WERI-Rb-1 (cell line): ENCODE measurements at regions not wholly inside any gene's neighbourhood (a gene's known extent, or its start where the extent isn't known, plus 50 kb on each side); places are given as distances from the start of the nearest gene placed in this dataset.

ENCODE experiments used
- DNase-seq: peaks from one replicate; pipeline ENCODE4 v3.0.0-alpha.2; 2020
- H3K27ac ChIP-seq: fragments of 250-450 bp; sonication (Bioruptor Pico); 2 replicates; pipeline ENCODE4 v1.5.1; 2020; ENCODE audit warnings: mild to moderate bottlenecking, moderate library complexity
- H3K27me3 ChIP-seq: fragments of 250-450 bp; sonication (Bioruptor Pico); 2 replicates; pipeline ENCODE4 v1.5.1; 2021; ENCODE audit warnings: mild to moderate bottlenecking, low read depth, moderate library complexity; ENCODE audit not compliant: insufficient read depth, severe bottlenecking
- H3K36me3 ChIP-seq: fragments of 250-450 bp; sonication (Bioruptor Pico); 2 replicates; pipeline ENCODE4 v1.5.1; 2020; ENCODE audit warnings: mild to moderate bottlenecking, moderate library complexity
- H3K4me3 ChIP-seq: 2 replicates; pipeline ENCODE4 v1.5.1; 2011; ENCODE audit warnings: low read depth, mild to moderate bottlenecking, control low read depth, low read length
- H3K9me3 ChIP-seq: fragments of 250-450 bp; sonication (Bioruptor Pico); 2 replicates; pipeline ENCODE4 v1.5.1; 2021; ENCODE audit warnings: mild to moderate bottlenecking, moderate library complexity; ENCODE audit not compliant: severe bottlenecking
- CTCF ChIP-seq: IDR thresholded peaks from 2 replicates; pipeline ENCODE4 v1.5.1; 2011; ENCODE audit warnings: low read depth, mild to moderate bottlenecking, control low read depth, inconsistent platforms, low read length

- no peak for DNase-seq
- H3K4me3 ChIP-seq = no peak overlapping the region
- H3K27me3 ChIP-seq = no peaks in the 10 kb centered on the region
- no peak for TF ChIP-seq CTCF
- no peaks in the 10 kb centered on the region for H3K36me3 ChIP-seq
- H3K27ac ChIP-seq = no peak overlapping the region
- H3K9me3 ChIP-seq = peaks cover 5% of the 10 kb centered on the region
Measured at GRCh38 chr6:98764373-98764911, 69.9 kb upstream of the POU3F2 start.

DNA sequence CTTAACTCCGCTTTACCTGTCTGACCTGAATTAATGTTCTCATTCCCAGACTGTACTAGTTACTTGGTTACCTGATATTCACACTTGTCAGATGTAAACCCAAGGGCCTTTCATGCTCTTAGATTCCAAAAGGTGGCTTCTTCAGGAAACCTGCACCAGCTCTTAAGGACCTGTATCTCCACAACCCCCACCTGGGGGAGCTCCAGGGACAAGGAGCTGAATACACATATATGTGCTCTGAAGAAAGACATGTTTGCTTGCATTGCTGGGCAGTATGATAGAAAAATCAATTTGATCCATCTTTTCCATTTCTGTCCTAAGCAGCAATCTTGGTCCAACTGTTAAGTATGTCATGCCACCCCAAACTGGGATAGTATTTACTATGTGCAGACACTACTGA, 64.8 kb upstream of the POU3F2 start:
- Histone ChIP-seq H3K9me3 (no peaks in the 10 kb centered on the region), H3K36me3 (no peaks in the 10 kb centered on the region), H3K27ac (no peak overlapping the region), H3K27me3 (no peaks in the 10 kb centered on the region), H3K4me3 (no peak overlapping the region)
- peak; percentile 56 for DNase-seq
- peak; percentile 39 for TF ChIP-seq CTCF

DNA sequence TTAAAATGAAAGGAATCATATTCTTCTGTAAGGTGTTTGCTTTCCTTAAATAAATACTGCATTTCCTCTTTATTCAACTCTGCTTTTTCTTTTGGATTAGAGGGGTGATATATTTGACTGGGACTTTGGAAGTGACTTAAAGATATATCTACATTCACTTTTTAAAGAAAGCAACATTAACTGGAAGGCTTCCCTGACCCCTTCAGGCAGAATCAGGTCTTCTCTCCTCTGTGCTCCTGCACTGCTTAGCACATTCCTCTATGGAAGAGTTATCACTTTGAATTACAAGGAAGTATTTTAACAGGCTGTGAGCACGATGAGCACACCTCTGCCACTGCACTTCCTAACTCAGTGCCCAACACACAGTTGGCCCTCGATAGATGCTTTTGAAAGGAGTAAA, 59.2 kb upstream of the POU3F2 start:
- TF ChIP-seq CTCF = no peak
- no peak overlapping the region for H3K4me3 ChIP-seq
- H3K27me3 ChIP-seq = no peaks in the 10 kb centered on the region
- DNase-seq = no peak
- H3K9me3 ChIP-seq = no peaks in the 10 kb centered on the region
- H3K27ac ChIP-seq = no peak overlapping the region
- no peaks in the 10 kb centered on the region for H3K36me3 ChIP-seq

DNA sequence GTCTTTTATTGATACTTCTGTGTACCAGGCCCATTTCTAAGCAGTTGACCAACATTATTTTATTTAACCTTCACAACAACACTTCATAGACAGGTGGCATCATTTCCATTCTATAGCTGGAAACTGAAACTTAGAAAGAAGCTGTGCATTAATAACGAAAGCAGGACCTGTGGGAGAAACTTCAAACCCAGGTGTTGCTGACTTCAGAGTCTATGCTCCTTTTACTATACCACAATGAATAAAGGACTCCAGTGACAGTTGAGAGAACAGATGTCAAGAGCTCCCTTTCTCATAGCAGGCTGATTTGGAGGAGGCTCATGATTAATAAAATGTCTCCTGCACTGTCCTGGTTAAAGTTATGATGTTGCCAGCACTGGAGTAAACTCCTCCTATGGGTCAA, 56.6 kb upstream of the POU3F2 start:
- TF ChIP-seq CTCF = no peak
- no peak for DNase-seq
- Histone ChIP-seq H3K27me3 (no peaks in the 10 kb centered on the region), H3K4me3 (no peak overlapping the region), H3K36me3 (no peaks in the 10 kb centered on the region), H3K9me3 (no peaks in the 10 kb centered on the region), H3K27ac (no peak overlapping the region)

DNA sequence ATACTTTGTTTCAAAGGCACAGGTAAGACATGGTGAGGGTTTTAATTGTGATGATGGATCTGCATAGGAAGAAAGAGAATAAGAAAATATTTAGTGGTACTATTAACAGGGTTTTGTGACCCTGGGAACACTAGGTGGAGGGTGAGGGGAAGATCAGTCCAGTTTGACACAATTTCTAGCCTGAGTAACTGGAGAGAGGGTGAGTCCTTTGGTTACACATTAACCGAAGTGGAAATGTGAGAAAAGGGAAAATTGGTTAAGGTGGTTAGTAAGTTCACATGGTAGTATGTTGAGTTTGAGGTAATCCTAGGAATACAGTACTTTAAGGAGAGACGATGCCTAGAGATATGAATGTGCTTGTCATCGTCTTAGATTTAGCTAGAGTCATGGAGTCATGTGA, 54.8 kb upstream of the POU3F2 start:
- Histone ChIP-seq H3K27ac (no peak overlapping the region), H3K27me3 (no peaks in the 10 kb centered on the region), H3K9me3 (no peaks in the 10 kb centered on the region), H3K36me3 (no peaks in the 10 kb centered on the region), H3K4me3 (no peak overlapping the region)
- no peak for DNase-seq
- TF ChIP-seq CTCF = no peak

DNA sequence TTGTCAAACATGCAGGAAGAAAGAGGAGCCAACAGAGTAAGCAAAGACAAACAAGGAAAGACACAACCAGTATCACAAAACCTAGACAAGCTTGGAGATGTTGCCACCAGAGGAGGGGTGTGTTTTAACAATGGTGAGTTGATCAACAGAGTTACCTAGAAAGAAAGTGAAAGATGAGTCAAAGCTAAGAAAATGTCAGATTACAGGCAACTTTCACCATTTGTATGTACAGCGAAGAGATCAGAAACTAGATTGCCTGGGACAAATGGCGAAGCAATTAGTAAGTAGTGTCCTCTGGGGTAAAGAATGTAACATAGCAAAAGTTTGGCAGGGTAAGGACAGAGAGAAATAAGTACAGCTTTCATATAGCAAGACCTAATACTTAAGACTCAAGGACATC, 51.6 kb upstream of the POU3F2 start:
- no peak for DNase-seq
- Histone ChIP-seq H3K27me3 (no peaks in the 10 kb centered on the region), H3K36me3 (no peaks in the 10 kb centered on the region), H3K4me3 (no peak overlapping the region), H3K9me3 (no peaks in the 10 kb centered on the region), H3K27ac (no peak overlapping the region)
- TF ChIP-seq CTCF = no peak
